NB4 (cell line): ENCODE measurements at regions not wholly inside any gene's neighbourhood (a gene's known extent, or its start where the extent isn't known, plus 50 kb on each side); places are given as distances from the start of the nearest gene placed in this dataset.
"Not testable (repeated sequence)": the region's sequence is repeated elsewhere in the genome, so short reads cannot be mapped to it uniquely, and the experiment has no call there.

ENCODE experiments used
- MYC ChIP-seq: IDR thresholded peaks from 2 replicates; pipeline ENCODE4 v1.6.1; 2011; ENCODE audit warnings: low read depth, low read length
- POLR2A ChIP-seq: IDR thresholded peaks from 2 replicates; pipeline ENCODE4 v1.6.1; 2011; ENCODE audit warnings: mild to moderate bottlenecking; ENCODE audit not compliant: insufficient read length; ENCODE audit errors: extremely low read depth
- TF ChIP-seq, protein P1 (sequence below): IDR thresholded peaks from one replicate; pipeline ENCODE4 v1.5.1; 2012; ENCODE audit warnings: low read depth, low read length

DNA sequence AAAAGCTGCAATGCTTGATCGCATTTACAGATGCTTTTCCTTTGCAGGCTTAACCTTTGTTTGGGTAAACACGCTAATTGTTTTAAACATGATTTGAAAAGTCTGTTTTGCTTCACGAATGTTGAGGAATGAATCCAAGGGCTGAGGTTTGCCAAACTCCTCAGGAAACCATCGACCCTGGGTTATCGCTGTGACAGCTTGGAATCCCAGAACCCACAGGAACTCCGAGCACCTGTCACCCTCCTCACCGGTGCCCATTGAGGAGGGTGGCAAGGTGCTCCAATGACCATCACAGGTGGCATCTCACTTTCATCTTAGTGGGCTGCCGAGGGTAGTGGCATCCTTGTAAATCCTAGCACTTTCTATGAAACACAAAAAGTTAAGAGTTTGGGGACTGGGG, 4498.5 kb upstream of the OR11H1 start:
- TF ChIP-seq, protein P1, sequence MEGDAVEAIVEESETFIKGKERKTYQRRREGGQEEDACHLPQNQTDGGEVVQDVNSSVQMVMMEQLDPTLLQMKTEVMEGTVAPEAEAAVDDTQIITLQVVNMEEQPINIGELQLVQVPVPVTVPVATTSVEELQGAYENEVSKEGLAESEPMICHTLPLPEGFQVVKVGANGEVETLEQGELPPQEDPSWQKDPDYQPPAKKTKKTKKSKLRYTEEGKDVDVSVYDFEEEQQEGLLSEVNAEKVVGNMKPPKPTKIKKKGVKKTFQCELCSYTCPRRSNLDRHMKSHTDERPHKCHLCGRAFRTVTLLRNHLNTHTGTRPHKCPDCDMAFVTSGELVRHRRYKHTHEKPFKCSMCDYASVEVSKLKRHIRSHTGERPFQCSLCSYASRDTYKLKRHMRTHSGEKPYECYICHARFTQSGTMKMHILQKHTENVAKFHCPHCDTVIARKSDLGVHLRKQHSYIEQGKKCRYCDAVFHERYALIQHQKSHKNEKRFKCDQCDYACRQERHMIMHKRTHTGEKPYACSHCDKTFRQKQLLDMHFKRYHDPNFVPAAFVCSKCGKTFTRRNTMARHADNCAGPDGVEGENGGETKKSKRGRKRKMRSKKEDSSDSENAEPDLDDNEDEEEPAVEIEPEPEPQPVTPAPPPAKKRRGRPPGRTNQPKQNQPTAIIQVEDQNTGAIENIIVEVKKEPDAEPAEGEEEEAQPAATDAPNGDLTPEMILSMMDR: not testable (repeated sequence)
- not testable (repeated sequence) for TF ChIP-seq MYC, POLR2A
